ENCODE measurements at regions not wholly inside any gene's neighbourhood (a gene's known extent, or its start where the extent isn't known, plus 50 kb on each side); places are given as distances from the start of the nearest gene placed in this dataset.

DNA sequence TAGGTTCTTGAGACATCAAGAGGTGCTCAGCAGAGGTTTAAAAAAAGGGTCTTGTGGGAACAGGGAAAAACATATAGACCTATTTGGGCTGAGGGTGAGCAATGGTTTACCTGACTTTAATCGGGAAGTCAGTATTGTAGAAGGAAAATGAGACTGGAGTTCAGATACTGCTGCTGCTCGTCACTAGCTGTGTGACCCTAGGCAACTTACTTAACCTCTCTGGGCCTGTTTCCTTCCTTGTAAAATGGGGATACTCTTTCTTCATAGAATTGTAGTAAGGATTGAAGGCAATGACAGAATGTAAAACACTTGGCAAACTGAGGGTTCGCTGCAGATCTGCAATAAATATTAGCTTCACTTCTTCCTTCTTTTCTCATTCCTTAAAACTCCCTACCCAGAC, 327.5 kb upstream of the PROK2 start:
- no peak for DNase-seq
- H3K4me3 ChIP-seq (ENCODE audit: low read depth, low read length): no peak overlapping the region

GRCh38 chr3:72111265-72112205, 326.6 kb upstream of the PROK2 start:
- Histone ChIP-seq H3K4me1 (peaks cover 11% of the 10 kb centered on the region), H3K36me3 (no peaks in the 10 kb centered on the region), H3K27me3 (no peaks in the 10 kb centered on the region), H3K4me3 (ENCODE audit: low read depth, low read length) (no peak overlapping the region), H3K9me3 (no peaks in the 10 kb centered on the region)
- no peak for DNase-seq
- no peak for TF ChIP-seq CTCF (IDR thresholded peaks at IDR 0.05; ENCODE audit: low read depth, low read length)

More for the DNA sequence above, 327.5 kb upstream of the PROK2 start:
- Histone ChIP-seq H3K9me3 (no peaks in the 10 kb centered on the region), H3K27me3 (no peaks in the 10 kb centered on the region), H3K4me1 (peaks cover 11% of the 10 kb centered on the region), H3K36me3 (no peaks in the 10 kb centered on the region)
- TF ChIP-seq CTCF (IDR thresholded peaks at IDR 0.05; ENCODE audit: low read depth, low read length): no peak

DNA sequence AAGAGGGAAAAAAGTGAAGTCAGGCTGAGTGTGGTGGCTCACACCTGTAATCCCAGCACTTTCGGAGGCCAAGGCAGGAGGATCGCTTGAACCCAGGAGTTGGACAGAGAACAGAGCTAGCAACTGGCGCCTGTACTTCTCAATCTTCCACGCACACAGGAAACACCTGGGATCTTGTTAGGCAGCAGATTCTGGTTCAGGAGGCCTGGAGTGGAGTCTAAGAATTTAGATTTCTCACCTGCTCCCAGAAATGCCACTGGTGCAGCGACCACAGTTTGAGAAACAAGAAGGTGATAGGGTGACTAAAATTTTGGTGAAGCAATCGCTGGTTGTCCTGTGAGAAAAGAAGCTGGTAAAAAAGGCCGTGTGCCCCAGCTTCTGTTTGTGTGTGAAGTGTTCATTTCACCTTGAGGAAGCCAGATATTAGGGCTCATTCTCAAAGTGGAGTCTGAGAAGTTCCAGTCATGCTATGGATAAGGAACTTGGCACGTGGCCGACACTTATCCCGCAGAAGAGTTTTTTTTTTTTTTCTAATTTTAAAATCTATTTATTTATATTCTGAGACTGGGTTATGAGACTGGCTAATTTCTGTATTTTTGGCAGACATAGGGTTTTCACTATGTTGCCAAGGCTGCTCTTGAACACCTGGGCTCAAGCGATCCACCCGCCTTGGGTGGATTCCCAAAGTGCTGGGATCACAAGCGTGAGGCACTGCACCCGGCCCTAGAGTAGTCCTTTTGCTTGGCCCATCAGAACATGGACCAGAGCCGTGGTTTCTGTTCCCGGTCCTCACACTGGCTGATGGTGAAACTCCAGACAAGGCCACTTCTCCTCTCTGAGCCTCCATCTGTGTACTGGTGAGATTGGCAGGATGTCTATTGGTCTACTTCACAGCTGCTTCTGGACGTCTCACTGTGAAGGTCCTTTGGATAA, 324.6 kb upstream of the PROK2 start:
- Histone ChIP-seq H3K9me3 (no peaks in the 10 kb centered on the region), H3K36me3 (no peaks in the 10 kb centered on the region), H3K27me3 (no peaks in the 10 kb centered on the region), H3K4me1 (peaks cover 11% of the 10 kb centered on the region), H3K4me3 (ENCODE audit: low read depth, low read length) (no peak overlapping the region)
- DNase-seq: no peak
- no peak for TF ChIP-seq CTCF (IDR thresholded peaks at IDR 0.05; ENCODE audit: low read depth, low read length)

GRCh38 chr3:72105306-72105705, 320.4 kb upstream of the PROK2 start:
- Histone ChIP-seq H3K4me3 (ENCODE audit: low read depth, low read length) (no peak overlapping the region), H3K27me3 (no peaks in the 10 kb centered on the region), H3K36me3 (no peaks in the 10 kb centered on the region), H3K9me3 (no peaks in the 10 kb centered on the region), H3K4me1 (peaks cover 8% of the 10 kb centered on the region)
- DNase-seq: no peak
- no peak for TF ChIP-seq CTCF (IDR thresholded peaks at IDR 0.05; ENCODE audit: low read depth, low read length)

GRCh38 chr3:72102112-72102616, 317.2 kb upstream of the PROK2 start:
- no peaks in the 10 kb centered on the region for H3K9me3 ChIP-seq
- H3K36me3 ChIP-seq: no peaks in the 10 kb centered on the region
- DNase-seq: no peak
- peaks cover 8% of the 10 kb centered on the region for H3K4me1 ChIP-seq
- no peak for TF ChIP-seq CTCF (IDR thresholded peaks at IDR 0.05; ENCODE audit: low read depth, low read length)
- no peak overlapping the region for H3K4me3 ChIP-seq (ENCODE audit: low read depth, low read length)
- no peaks in the 10 kb centered on the region for H3K27me3 ChIP-seq

All from BE2C (cell line).